GM18858 (cell line): ENCODE measurements at regions not wholly inside any gene's neighbourhood (a gene's known extent, or its start where the extent isn't known, plus 50 kb on each side); places are given as distances from the start of the nearest gene placed in this dataset.

Experiments used
- ATAC-seq: cut with Tn5 transposase; IDR thresholded peaks from one replicate; pipeline ENCODE4 v1.9.1; 2021; ENCODE audit not compliant: unreplicated experiment

DNA sequence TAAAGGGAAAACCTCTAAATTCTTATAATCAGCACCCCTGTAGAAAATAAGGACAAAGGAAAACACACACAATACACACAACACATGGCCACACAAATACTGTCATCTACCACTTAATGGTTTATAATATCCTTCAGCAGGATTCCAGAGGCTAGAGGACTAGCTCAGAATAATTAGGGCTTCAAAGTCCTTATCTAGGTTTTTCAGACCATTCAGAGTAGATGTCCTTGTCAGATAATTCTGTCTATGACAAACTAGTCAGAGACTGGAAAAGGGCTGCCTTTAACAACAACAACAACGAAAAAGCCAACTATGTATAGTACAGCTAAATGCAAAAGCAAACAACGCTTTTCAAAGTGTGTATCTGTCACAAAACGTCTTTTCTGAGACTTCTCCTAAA is 456.5 kb upstream of the CNTN5 start:
- no peak for ATAC-seq

DNA sequence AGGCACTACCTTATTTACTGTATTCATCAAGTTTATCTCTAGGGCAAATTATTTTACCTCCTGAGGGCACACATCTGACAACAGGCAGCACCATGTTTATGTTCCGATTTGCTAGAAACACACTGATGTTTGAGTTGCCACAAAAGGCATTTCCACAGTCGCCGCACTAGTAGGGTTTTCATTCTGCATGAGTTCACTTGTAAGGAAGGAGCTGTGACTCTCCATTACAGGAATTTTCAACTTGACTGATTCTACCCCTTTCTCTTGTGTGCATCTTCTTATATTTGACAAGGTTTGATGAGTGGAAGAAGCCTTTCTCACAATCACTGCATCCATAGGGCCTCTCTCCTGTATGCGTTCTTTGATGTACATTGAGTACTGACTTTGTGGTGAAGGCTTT is 455.9 kb upstream of the CNTN5 start:
- ATAC-seq, result no peak

DNA sequence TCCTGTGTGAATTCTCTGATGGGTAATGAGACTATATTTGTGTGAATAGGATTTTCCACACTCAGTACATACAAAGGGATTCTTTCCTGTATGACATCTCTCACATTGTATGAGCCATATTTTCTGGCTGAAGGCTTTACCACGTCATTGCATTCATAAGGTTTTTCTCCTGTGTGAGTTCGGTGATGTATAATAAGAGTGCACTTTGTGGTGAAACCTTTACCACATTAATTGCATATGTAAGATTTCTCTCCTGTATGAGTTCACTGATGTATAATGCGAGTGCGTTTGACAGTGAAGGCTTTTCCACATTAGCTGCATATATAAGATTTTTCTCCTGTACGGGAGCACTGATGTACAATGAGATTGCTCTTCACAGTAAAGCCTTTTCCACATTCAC is 455.4 kb upstream of the CNTN5 start:
- ATAC-seq, result no peak

DNA sequence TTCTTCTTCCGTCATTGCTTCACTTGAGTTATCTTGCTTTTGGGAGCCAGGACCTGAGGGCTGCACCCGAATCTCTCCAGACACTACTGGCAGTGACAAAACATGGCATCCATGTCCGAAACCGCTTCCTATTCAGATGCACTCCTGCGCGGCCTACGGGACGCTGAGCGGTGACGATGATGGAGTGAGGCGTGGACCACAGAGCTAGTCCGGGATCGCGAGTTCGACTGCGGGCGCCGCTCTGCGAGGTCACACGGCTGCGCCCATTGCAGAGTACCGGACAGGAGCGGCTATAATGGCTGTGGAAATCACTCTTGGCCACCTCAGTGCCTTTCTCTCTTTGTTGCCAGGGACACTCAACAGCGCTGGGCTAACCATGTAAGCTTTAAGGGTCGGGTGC is 453.8 kb upstream of the CNTN5 start:
- ATAC-seq, result no peak

DNA sequence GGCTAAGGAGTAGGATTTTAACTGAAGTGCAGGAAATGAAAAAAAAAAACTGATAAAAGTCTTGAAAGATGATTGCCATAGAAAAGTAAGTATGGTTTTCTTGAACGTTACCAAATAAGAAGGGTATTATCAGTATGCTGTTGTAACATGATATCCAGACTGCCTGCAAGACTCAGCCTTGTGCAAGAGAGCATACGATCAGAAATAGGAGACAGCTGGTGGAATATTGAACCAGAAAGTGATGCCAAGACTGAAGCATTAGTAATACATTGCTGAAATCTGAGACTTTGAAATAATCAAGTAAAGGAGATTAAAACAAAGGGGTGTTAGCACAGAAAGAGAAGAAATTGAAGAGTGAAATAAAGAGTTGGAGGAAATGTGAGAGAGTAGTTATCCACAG is 452.7 kb upstream of the CNTN5 start:
- ATAC-seq, result no peak

DNA sequence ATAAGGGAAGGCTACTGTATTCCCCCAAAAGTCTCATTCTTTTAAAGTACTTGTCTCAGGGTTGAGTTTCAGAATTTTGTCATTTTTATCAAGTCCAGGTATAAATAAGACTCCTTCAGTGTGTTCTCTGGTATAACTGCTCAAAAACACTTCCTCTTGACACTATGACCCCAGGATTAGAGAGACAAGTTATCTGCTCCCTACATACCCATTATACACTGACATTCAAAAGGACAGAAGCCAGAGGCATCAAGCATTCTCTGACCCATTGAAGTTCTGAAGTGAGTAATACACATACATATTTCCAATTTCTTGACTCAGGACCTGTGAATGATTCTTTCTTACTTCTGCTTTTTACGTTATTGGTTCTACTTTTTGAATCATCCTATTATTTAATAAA is 447.8 kb upstream of the CNTN5 start:
- ATAC-seq, result no peak

DNA sequence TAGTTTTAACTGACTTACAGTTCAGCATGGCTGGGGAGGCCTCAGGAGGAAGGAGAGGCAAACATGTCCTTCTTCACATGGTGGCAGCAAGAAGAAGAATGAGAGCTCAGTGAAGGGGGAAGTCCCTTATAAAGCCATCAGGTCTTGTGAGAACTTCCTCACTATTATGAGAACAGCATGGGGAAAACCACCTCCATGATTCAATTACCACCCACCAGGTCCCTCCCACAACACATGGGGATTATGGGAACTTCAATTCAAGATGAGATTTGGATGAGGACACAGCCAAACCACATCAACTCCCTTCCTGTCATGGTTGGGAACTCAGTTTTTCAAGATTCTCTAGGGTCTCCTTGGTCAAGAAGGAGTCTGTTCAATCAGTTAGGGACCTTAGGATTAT is 432.9 kb upstream of the CNTN5 start:
- ATAC-seq, result no peak

DNA sequence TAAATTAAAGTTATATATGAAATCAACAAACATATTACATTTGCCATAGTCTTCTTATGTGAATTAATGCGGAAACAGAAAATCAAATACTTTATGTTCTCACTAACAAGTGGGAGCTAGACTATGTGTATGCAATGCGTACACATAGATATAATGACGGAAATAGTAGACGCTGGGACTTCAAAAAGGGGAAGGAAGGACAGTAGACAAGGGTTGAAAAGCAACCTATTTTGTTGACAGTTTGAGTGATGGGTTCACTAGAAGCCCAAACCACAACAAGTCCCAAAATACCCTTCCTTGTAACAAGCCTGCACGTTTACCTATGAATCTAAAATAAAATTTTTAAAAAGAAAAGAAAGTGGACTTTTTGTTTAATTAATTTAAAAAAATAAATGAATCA is 430.8 kb upstream of the CNTN5 start:
- no peak for ATAC-seq

DNA sequence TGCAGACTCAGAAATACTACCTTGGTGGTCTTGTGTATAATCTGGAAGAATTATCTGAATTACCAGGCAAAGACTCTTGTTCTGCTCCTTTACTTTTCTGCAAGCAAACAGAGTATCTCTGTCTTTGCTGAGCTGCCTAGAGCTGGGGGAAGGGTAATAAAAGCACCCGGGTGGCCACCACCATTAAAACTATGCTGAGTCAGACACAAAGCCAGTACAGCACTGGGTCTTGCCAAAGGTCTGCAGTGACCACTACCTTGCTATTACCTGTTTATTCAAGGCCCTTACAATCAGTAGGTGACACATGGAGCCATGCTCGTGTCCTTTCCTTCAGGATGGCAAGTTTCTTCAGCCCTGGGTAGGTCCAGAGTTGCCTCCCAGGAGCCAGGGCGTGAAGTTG is 420.6 kb upstream of the CNTN5 start:
- no peak for ATAC-seq

DNA sequence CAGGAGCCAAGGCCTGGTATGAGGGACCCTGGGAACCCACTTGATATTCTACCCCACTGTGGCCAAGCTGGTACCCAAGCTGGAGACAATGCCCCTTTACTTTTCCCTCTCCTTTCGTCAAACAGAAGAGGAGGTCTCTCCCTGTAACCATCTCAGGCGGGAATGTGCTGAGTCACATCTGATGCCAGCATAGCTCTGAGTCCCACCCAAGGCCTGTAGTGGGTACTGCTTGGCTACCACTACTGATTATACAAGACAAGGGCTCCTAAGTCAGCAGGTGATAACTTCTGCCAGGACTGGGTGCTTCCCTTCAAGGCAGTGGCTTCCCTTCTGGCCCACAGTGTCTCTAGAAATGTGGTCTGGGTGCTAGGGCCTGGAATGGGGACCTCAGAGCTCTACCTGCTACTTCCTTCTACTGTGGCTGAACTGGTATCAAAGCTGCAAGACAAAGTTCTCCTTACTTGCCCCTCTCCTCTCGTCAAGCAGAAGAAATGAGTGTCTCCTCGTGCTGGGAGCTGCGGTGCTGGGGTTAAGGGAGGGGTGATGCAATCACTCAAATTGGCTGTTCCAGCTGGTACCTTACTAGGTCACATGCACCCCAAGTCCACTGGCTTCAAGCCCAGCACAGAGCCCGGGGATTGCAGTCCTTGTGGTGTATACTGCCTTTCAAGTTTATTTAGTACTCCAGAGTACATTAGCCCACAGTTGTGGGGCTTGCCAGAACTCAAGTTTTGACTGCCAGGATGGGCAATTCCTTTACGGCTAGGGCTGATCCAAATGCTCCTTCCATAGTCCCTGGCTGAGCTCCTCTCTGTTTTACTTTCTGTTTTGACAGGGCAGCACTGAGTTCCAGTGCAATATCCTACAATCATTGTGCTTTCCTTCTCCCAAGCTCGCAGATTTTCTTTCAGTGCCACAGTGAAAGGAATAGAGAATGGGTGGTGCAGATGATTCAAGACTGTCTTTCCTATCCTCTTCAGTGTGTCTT is 419.7 kb upstream of the CNTN5 start:
- no peak for ATAC-seq

DNA sequence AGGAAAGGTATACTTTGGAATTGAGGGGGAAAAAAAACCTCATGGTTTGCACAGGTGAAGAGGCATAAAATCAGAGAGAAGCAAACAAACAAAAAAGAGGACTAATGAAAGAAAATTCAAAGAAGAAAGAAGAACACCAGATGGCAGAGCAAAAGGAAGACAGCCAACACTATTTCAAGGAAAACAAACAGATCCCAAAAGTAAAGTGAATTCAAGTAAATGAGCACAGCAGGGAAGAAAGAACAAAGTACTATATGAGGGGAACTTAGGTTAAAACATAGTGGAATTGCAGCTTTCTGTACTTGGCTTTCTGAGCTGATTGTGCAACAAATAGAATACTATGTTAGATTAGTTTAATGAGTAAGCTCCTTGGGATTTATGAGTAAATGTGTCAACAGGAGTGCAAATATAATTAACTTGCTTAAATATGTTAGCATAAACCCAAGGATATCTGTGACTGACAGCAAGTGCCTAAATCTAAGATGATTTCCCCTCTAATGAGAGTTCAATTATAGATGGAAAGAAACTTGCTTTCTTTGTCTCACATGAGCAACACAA is 404.6 kb upstream of the CNTN5 start:
- no peak for ATAC-seq

DNA sequence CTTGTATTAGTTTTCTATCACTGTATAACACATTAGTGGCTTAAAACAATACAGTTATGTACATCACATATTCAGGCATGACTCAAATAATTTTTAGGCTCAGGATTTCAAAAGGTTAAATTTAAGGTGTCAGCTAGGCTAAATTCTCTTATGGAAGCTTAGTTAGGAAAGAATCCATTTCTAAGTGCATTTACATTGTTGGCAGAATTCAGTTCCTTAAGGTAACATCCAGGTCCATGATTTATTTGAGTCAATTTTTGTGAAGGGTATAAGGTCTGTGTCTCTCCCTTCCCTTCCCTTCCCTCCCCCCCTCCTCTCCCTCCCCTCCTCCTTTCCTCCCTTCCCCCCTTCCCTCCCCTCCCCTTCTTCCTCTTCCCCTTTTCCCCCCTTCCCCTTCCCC is 399.0 kb upstream of the CNTN5 start:
- no peak for ATAC-seq

DNA sequence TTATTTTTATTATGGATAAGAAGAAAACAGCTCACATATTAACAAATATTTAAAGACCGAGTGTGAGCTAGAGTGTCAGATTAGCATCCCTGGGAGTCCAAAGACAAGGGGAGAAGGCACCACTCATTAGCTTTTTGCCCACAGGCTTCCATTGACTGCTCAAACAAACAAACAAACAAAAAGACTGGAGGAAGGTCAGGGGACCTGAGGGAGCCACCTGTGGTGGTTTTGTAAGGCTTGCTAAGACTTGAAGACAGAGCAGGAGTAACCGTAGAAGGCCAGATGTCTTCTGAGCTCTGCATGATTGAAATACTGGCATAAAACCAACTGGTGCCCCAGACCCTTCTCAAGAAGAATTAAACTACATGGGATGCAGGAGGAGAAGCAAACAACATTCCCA is 395.2 kb upstream of the CNTN5 start:
- ATAC-seq, result no peak

DNA sequence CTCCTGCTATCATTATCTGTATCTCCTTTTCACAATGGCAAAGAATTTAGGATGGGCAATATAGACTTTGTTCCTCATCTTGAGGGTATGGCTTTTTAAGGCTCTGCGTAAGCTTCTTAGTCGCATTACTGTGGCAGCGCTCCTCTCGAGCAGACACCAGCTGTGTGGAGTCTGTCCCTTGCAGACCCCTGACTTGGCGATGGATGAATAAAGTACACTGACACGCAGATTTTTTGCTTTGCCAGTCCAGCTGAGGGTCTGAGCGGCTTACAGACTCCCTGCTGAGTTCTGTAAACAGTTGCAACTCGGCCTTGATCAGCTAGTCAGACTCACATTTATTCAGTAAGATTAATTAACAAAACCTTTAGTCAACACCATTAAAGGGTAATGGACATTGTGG is 390.0 kb upstream of the CNTN5 start:
- no peak for ATAC-seq

DNA sequence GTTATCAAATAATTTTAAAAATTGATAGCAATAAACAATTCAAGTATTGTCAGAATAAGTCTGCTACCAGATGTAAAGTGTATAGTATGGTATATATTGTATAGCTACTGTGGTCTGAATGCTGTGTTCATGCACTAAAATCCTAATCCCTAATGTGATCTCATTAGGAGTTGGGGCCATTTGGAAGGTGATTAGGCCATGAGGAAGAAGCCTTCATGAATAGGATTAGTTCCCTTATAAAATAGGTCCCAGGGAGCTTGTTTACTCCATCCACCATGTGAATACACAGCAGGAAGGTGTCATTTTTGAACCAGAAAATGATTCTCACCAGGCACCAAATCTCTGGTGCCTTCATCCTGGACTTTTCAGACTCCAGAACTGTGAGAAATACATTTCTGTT is 363.0 kb upstream of the CNTN5 start:
- ATAC-seq, result no peak

DNA sequence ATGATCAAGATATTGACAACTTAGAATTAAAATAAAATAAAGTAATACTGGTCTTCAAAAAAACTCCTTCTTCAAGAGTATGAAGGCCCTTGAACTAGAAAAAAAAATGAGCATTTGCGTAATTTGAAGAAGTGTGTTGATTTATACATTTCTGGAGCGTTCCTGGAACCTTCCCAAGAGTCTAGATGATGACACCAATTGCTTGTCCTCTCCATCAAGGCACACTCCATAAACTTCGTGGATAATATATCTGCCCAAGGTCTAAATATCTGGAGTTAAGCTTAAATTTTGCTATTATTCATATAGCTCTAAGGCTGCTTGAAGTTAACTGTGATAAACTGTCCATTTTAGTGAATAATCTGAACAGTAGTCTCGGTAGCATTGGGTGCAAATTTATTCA is 361.3 kb upstream of the CNTN5 start:
- ATAC-seq, result no peak

DNA sequence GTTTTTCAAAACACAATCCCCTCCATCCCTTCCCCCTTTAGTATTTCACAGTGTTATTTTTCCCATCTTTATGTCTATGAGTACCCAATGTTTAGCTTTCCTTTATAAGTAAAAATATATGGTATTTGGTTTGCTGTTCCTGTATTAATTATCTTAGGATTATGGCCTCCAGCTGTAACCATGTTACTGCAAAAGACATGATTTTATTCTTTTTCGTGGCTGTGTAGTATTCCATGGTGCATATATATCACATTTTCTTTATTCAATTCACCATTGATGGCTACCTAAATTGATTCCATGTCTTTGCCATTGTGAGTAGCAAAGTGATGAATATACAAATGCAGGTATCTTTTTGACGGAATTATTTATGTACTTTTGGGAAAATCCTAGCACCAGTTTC is 346.4 kb upstream of the CNTN5 start:
- ATAC-seq, result no peak

DNA sequence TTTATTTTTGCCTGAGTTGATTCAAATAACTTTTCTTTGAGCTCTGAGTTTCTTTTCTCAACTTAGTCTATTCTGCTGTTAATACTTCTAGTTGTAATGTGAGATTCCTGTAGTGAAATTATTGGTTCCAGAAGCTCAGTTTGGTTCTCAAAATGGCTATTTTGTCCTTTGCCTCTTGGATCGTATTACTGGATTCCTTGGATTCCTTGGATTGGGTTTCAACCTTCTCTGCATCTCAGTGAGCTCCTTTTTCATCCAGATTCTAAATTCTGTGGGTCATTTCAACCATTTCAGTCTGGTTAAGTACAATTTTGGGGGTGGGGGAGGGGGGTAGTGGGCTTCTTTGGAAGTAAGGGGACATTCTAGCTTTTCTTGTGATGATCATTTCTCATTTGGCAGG is 341.1 kb upstream of the CNTN5 start:
- ATAC-seq, result no peak

DNA sequence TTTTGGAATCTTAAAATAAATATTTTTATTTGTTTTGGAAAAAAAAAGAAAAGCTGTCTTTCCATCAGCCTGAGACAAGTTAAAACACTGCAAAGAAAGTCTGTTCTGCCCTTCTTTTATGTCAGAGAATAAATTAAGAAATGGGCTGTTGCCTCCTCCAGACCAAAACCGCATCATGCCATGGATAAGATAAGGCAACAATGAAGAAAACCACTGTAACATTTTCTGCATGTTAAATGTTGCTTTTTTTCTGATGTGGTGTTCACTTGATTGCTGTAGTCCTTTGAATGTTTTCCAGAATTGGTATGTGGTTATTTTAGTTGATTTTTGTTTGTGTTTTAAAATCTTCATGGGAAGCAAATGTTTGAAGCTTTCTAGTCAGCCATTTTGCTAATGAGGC is 319.2 kb upstream of the CNTN5 start:
- no peak for ATAC-seq

DNA sequence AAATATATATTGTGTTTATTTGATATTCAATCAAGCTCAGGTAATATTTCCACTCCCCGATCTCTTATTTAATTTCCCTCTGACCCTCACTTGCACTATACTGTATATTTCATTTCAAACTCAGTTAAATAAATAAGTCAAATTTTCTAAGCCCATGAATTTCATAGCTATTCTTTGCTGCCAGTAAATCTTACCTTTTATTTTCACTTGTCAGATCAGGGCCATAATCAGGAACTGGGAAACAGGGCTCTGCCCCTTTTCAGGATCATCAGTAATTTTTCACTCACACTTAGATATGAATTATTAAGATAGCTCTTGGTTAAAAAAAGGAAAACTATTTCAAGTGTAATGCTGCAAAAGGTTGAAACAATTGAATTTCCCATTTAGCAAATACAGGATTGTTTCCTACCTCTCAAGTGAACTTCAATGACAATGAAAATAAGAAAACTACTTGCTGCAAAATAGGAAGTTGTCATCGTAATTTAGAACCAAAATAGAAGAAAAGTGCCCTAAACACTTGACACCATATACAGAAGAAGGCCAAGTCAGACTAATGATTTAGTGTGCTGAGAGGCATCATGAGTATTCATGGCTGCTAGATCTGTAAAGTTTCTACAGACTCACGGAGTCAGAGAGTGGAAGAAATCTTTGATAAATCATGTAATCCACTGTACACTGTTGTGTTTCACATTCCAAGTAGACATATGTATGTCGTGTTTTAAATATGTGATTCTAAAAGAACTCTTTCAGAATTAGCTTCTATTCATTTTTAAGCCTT is 316.8 kb upstream of the CNTN5 start:
- no peak for ATAC-seq

DNA sequence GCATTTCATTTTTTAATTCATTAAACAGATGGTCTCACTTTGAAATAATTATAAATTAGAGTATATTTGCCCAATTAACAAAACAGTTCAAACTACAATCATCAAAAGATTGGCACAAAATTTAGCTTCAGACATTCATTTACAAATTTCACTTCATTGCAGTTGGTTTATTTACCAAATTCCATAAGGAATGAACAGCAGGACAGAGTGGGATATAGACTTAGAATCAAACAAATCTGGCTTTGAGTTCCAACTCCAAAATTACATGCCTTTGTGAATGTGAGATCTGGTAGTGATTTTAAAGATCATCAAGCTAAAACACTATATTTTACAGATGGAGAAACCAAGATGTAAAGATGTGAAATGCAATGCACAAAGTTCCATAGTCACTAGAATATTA is 310.7 kb upstream of the CNTN5 start:
- ATAC-seq, result no peak

DNA sequence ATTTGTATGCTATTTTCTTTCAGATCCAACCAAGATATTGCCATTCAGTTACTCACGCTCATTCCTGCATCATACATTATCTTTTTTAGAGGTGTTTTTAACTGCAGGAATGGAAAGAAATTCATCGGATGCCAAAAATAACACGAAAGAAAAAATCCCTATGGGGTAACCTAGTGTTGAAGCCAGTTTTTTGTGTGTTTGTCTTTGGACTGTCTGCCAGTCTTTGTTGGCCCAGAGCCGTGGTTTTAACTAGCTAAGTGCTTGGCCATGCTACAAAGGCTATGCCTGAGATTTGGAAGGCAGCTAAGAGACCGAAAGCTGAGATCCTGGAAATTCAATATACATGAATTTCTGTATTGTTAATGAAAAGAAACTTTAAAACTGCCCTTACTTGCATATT is 309.8 kb upstream of the CNTN5 start:
- ATAC-seq, result no peak
